GM23338 (cell line): ENCODE measurements at regions not wholly inside any gene's neighbourhood (a gene's known extent, or its start where the extent isn't known, plus 50 kb on each side); places are given as distances from the start of the nearest gene placed in this dataset.

Source experiments
- ATAC-seq: fragments of 200-7000 bp; cut with Tn5 transposase; 3 replicates; pipeline ENCODE4 v1.9.1; 2020
- DNase-seq: peaks from one replicate; pipeline ENCODE4 v3.0.0-alpha.2; 2015; ENCODE audit warnings: low spot score
- H2AFZ ChIP-seq: fragments of 200-600 bp; sonication (generic); 2 replicates; pipeline ENCODE4 v1.8.0; 2016; ENCODE audit warnings: antibody characterized with exemption, mild to moderate bottlenecking, moderate library complexity
- H3F3A ChIP-seq: fragments of 200-600 bp; sonication (generic); replicated peaks from 2 replicates; pipeline ENCODE4 v1.8.0; 2017; ENCODE audit warnings: antibody characterized with exemption, mixed run types, low read depth
- H3K27ac ChIP-seq: fragments of 200-600 bp; sonication (generic); 2 replicates; pipeline ENCODE4 v1.6.1; 2016; ENCODE audit warnings: low read depth
- H3K27me3 ChIP-seq: fragments of 200-600 bp; sonication (generic); 2 replicates; pipeline ENCODE4 v1.8.0; 2016; ENCODE audit warnings: mild to moderate bottlenecking, mixed run types, moderate library complexity; ENCODE audit not compliant: insufficient read depth
- H3K36me3 ChIP-seq: fragments of 200-600 bp; sonication (generic); 2 replicates; pipeline ENCODE4 v1.8.0; 2016; ENCODE audit warnings: mild to moderate bottlenecking; ENCODE audit not compliant: insufficient read depth
- H3K4me1 ChIP-seq: fragments of 200-600 bp; sonication (generic); 2 replicates; pipeline ENCODE4 v1.8.0; 2016; ENCODE audit warnings: mild to moderate bottlenecking, moderate library complexity; ENCODE audit not compliant: insufficient read depth
- H3K4me2 ChIP-seq: fragments of 200-600 bp; sonication (generic); 2 replicates; pipeline ENCODE4 v1.7.1; 2017; ENCODE audit warnings: mixed run types
- H3K4me3 ChIP-seq: fragments of 200-600 bp; sonication (generic); 2 replicates; pipeline ENCODE4 v1.6.1; 2016; ENCODE audit warnings: mixed run types
- H3K79me2 ChIP-seq: fragments of 200-600 bp; sonication (generic); replicated peaks from 2 replicates; pipeline ENCODE4 v1.8.0; 2017; ENCODE audit warnings: mild to moderate bottlenecking; ENCODE audit not compliant: insufficient read depth
- H3K9me2 ChIP-seq: fragments of 200-600 bp; sonication (generic); 2 replicates; pipeline ENCODE4 v1.8.0; 2017; ENCODE audit not compliant: insufficient read depth
- H4K20me1 ChIP-seq: fragments of 200-600 bp; sonication (generic); replicated peaks from 2 replicates; pipeline ENCODE4 v1.8.0; 2017; ENCODE audit warnings: mild to moderate bottlenecking; ENCODE audit not compliant: insufficient read depth
- H3K27ac Mint-ChIP-seq: 2 replicates; pipeline ENCODE4 v1.8.0; 2020; ENCODE audit warnings: inconsistent platforms, mild to moderate bottlenecking, moderate library complexity, mixed read lengths
- H3K27me3 Mint-ChIP-seq: 3 replicates; pipeline ENCODE4 v1.8.0; 2022; ENCODE audit warnings: low read depth, mild to moderate bottlenecking, moderate library complexity, mixed read lengths, inconsistent platforms; ENCODE audit not compliant: insufficient read depth, poor library complexity
- H3K36me3 Mint-ChIP-seq: 3 replicates; pipeline ENCODE4 v1.8.0; 2021; ENCODE audit warnings: low read depth, mild to moderate bottlenecking, inconsistent platforms, moderate library complexity, mixed read lengths
- H3K4me1 Mint-ChIP-seq: 3 replicates; pipeline ENCODE4 v1.8.0; 2020; ENCODE audit warnings: mild to moderate bottlenecking, inconsistent platforms, mixed read lengths
- H3K4me3 Mint-ChIP-seq: 3 replicates; pipeline ENCODE4 v1.8.0; 2021; ENCODE audit warnings: moderate library complexity, mild to moderate bottlenecking, inconsistent platforms, mixed read lengths
- H3K9me3 Mint-ChIP-seq: 3 replicates; pipeline ENCODE4 v1.8.0; 2020; ENCODE audit warnings: moderate library complexity, mild to moderate bottlenecking, inconsistent platforms, mixed read lengths
- CREB1 ChIP-seq: fragments of 250-450 bp; sonication (Bioruptor Pico); IDR thresholded peaks from 2 replicates; pipeline ENCODE4 v1.5.0; 2020; ENCODE audit warnings: low read depth, mild to moderate bottlenecking, moderate library complexity
- EZH2 ChIP-seq: fragments of 200-600 bp; sonication (generic); IDR thresholded peaks from one replicate; pipeline ENCODE4 v1.8.0; 2017; ENCODE audit warnings: antibody characterized with exemption, mild to moderate bottlenecking, low read depth; ENCODE audit not compliant: unreplicated experiment
- EZH2phosphoT487 ChIP-seq: fragments of 200-600 bp; sonication (generic); IDR thresholded peaks from one replicate; pipeline ENCODE4 v1.8.1; 2018; ENCODE audit warnings: antibody characterized with exemption; ENCODE audit not compliant: unreplicated experiment
- JUNB ChIP-seq: IDR thresholded peaks from one replicate; pipeline ENCODE4 v1.6.1; 2016; ENCODE audit warnings: antibody characterized with exemption; ENCODE audit not compliant: unreplicated experiment
- NANOG ChIP-seq: IDR thresholded peaks from 2 replicates; pipeline ENCODE4 v1.6.1; 2016; ENCODE audit warnings: antibody characterized with exemption, borderline replicate concordance
- POLR2AphosphoS5 ChIP-seq: IDR thresholded peaks from 2 replicates; pipeline ENCODE4 v1.6.1; 2016; ENCODE audit warnings: antibody characterized with exemption, low read depth
- ZNF114 ChIP-seq: fragments of 250-450 bp; sonication (Bioruptor Pico); IDR thresholded peaks from 2 replicates; pipeline ENCODE4 v1.5.0; 2020; ENCODE audit warnings: mild to moderate bottlenecking, moderate library complexity
- TF ChIP-seq, protein P1 (sequence below): IDR thresholded peaks from one replicate; pipeline ENCODE4 v1.6.1; 2018; ENCODE audit warnings: antibody characterized with exemption; ENCODE audit not compliant: unreplicated experiment
- TF ChIP-seq, protein P2 (sequence below), 2 experiments: fragments of 200-600 bp in 1 of 2; sonication (generic) in 1 of 2; conservative IDR thresholded peaks; 2 replicates each; pipeline versions ENCODE4 v1.5.1 to v1.6.1; 2016 to 2017; ENCODE audit warnings: antibody characterized with exemption in 2 of 2, low read depth in 2 of 2, mild to moderate bottlenecking in 2 of 2, moderate library complexity in 1 of 2
- TF ChIP-seq, protein P3 (sequence below): fragments of 250-450 bp; sonication (Bioruptor Pico); IDR thresholded peaks from 2 replicates; pipeline ENCODE4 v1.5.0; 2020; ENCODE audit warnings: mild to moderate bottlenecking, moderate library complexity

DNA sequence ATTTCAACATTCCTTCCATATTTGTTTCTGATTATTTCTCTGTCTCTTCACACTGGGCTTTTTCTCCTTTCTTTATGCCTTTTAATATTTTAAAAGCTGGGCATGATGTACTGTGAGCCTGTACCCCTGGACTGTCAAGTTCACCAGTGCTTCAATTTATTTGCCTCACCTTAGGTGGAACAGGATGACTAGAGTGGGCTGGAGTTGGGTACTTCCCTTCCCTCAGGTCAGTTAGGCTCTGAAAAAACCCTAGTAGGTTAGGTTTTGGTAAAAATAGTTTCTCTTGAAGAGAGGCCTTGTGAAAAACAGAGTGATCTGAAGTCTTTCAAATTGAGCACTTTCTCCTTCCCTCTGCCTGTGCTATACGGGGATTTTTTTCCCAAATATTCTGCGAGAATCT lies 163.0 kb upstream of the LYPLAL1 start:
- no peak overlapping the region for H3K4me2 ChIP-seq
- Mint-ChIP-seq H3K4me1 (no peaks in the 10 kb centered on the region), H3K27me3 (no peaks in the 10 kb centered on the region), H3K4me3 (no peak overlapping the region), H3K9me3 (peaks cover 1% of the 10 kb centered on the region; the same call in 1 of the 3 replicates), H3K36me3 (no peaks in the 10 kb centered on the region; the same call in 2 of the 3 replicates), H3K27ac (no peak overlapping the region)
- H3K27ac ChIP-seq, result no peak overlapping the region
- H3K36me3 ChIP-seq, result no peaks in the 10 kb centered on the region
- no peaks in the 10 kb centered on the region for H3K27me3 ChIP-seq
- H3F3A ChIP-seq, result no peaks in the 10 kb centered on the region
- no peaks in the 10 kb centered on the region for H3K4me1 ChIP-seq
- H2AFZ ChIP-seq, result no peak overlapping the region
- no peaks in the 10 kb centered on the region for H3K9me2 ChIP-seq
- H3K4me3 ChIP-seq, result no peak overlapping the region
- DNase-seq (no peak), ATAC-seq (no peak)
- TF ChIP-seq, protein P1, sequence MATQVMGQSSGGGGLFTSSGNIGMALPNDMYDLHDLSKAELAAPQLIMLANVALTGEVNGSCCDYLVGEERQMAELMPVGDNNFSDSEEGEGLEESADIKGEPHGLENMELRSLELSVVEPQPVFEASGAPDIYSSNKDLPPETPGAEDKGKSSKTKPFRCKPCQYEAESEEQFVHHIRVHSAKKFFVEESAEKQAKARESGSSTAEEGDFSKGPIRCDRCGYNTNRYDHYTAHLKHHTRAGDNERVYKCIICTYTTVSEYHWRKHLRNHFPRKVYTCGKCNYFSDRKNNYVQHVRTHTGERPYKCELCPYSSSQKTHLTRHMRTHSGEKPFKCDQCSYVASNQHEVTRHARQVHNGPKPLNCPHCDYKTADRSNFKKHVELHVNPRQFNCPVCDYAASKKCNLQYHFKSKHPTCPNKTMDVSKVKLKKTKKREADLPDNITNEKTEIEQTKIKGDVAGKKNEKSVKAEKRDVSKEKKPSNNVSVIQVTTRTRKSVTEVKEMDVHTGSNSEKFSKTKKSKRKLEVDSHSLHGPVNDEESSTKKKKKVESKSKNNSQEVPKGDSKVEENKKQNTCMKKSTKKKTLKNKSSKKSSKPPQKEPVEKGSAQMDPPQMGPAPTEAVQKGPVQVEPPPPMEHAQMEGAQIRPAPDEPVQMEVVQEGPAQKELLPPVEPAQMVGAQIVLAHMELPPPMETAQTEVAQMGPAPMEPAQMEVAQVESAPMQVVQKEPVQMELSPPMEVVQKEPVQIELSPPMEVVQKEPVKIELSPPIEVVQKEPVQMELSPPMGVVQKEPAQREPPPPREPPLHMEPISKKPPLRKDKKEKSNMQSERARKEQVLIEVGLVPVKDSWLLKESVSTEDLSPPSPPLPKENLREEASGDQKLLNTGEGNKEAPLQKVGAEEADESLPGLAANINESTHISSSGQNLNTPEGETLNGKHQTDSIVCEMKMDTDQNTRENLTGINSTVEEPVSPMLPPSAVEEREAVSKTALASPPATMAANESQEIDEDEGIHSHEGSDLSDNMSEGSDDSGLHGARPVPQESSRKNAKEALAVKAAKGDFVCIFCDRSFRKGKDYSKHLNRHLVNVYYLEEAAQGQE, result no peak
- TF ChIP-seq JUNB, result no peak
- no peak for TF ChIP-seq CREB1
- no peak for TF ChIP-seq EZH2
- H3K79me2 ChIP-seq, result no peaks in the 10 kb centered on the region
- H4K20me1 ChIP-seq, result no peaks in the 10 kb centered on the region

DNA sequence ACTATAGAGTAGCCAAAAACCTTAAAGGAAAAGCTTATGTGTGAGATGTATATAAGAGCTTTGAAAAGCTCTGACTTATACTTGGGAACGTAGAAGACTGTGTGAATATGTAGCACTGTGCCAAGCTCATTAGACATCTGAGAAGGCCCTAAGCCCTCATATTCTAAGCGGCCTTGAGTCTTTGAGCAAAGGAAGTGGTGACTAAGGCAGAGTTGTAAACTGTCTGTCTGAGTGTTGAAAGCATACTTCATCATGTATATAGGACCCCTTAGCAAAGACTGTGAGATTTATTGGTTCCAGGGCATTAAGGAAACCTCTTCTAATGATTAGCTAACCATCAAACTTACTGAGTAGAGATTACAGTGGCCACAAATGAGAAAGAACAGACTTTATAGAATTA lies 153.3 kb upstream of the LYPLAL1 start:
- Histone ChIP-seq H3K79me2 (no peaks in the 10 kb centered on the region), H3F3A (no peaks in the 10 kb centered on the region), H3K36me3 (no peaks in the 10 kb centered on the region), H4K20me1 (no peaks in the 10 kb centered on the region), H3K4me3 (no peak overlapping the region), H3K27ac (no peak overlapping the region), H2AFZ (no peak overlapping the region), H3K4me2 (no peak overlapping the region), H3K27me3 (no peaks in the 10 kb centered on the region), H3K9me2 (no peaks in the 10 kb centered on the region; the same call in 1 of the 2 replicates), H3K4me1 (no peaks in the 10 kb centered on the region)
- H3K36me3 Mint-ChIP-seq, result no peaks in the 10 kb centered on the region
- no peaks in the 10 kb centered on the region; the same call in 2 of the 3 replicates for H3K9me3 Mint-ChIP-seq
- peaks cover 10% of the 10 kb centered on the region; the same call in 1 of the 3 replicates for H3K4me1 Mint-ChIP-seq
- ATAC-seq (no peak), DNase-seq (no peak)
- no peak overlapping the region for H3K4me3 Mint-ChIP-seq
- no peaks in the 10 kb centered on the region for H3K27me3 Mint-ChIP-seq
- H3K27ac Mint-ChIP-seq, result no peak overlapping the region
- TF ChIP-seq NANOG (no peak), POLR2AphosphoS5 (no peak), EZH2 (no peak), ZNF114 (no peak), EZH2phosphoT487 (no peak)
- TF ChIP-seq, protein P2, sequence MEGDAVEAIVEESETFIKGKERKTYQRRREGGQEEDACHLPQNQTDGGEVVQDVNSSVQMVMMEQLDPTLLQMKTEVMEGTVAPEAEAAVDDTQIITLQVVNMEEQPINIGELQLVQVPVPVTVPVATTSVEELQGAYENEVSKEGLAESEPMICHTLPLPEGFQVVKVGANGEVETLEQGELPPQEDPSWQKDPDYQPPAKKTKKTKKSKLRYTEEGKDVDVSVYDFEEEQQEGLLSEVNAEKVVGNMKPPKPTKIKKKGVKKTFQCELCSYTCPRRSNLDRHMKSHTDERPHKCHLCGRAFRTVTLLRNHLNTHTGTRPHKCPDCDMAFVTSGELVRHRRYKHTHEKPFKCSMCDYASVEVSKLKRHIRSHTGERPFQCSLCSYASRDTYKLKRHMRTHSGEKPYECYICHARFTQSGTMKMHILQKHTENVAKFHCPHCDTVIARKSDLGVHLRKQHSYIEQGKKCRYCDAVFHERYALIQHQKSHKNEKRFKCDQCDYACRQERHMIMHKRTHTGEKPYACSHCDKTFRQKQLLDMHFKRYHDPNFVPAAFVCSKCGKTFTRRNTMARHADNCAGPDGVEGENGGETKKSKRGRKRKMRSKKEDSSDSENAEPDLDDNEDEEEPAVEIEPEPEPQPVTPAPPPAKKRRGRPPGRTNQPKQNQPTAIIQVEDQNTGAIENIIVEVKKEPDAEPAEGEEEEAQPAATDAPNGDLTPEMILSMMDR (conservative IDR thresholded peaks at IDR 0.05; ENCODE audit: low read depth in 2 of 2), result no peak
- TF ChIP-seq, protein P3, sequence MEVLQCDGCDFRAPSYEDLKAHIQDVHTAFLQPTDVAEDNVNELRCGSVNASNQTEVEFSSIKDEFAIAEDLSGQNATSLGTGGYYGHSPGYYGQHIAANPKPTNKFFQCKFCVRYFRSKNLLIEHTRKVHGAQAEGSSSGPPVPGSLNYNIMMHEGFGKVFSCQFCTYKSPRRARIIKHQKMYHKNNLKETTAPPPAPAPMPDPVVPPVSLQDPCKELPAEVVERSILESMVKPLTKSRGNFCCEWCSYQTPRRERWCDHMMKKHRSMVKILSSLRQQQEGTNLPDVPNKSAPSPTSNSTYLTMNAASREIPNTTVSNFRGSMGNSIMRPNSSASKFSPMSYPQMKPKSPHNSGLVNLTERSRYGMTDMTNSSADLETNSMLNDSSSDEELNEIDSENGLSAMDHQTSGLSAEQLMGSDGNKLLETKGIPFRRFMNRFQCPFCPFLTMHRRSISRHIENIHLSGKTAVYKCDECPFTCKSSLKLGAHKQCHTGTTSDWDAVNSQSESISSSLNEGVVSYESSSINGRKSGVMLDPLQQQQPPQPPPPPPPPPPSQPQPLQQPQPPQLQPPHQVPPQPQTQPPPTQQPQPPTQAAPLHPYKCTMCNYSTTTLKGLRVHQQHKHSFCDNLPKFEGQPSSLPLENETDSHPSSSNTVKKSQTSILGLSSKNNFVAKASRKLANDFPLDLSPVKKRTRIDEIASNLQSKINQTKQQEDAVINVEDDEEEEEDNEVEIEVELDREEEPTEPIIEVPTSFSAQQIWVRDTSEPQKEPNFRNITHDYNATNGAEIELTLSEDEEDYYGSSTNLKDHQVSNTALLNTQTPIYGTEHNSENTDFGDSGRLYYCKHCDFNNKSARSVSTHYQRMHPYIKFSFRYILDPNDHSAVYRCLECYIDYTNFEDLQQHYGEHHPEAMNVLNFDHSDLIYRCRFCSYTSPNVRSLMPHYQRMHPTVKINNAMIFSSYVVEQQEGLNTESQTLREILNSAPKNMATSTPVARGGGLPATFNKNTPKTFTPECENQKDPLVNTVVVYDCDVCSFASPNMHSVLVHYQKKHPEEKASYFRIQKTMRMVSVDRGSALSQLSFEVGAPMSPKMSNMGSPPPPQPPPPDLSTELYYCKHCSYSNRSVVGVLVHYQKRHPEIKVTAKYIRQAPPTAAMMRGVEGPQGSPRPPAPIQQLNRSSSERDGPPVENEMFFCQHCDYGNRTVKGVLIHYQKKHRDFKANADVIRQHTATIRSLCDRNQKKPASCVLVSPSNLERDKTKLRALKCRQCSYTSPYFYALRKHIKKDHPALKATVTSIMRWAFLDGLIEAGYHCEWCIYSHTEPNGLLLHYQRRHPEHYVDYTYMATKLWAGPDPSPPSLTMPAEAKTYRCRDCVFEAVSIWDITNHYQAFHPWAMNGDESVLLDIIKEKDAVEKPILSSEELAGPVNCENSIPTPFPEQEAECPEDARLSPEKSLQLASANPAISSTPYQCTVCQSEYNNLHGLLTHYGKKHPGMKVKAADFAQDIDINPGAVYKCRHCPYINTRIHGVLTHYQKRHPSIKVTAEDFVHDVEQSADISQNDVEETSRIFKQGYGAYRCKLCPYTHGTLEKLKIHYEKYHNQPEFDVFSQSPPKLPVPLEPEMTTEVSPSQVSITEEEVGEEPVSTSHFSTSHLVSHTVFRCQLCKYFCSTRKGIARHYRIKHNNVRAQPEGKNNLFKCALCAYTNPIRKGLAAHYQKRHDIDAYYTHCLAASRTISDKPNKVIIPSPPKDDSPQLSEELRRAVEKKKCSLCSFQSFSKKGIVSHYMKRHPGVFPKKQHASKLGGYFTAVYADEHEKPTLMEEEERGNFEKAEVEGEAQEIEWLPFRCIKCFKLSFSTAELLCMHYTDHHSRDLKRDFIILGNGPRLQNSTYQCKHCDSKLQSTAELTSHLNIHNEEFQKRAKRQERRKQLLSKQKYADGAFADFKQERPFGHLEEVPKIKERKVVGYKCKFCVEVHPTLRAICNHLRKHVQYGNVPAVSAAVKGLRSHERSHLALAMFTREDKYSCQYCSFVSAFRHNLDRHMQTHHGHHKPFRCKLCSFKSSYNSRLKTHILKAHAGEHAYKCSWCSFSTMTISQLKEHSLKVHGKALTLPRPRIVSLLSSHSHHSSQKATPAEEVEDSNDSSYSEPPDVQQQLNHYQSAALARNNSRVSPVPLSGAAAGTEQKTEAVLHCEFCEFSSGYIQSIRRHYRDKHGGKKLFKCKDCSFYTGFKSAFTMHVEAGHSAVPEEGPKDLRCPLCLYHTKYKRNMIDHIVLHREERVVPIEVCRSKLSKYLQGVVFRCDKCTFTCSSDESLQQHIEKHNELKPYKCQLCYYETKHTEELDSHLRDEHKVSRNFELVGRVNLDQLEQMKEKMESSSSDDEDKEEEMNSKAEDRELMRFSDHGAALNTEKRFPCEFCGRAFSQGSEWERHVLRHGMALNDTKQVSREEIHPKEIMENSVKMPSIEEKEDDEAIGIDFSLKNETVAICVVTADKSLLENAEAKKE, result no peak
